RWPE2 (cell line): ENCODE measurements at regions not wholly inside any gene's neighbourhood (a gene's known extent, or its start where the extent isn't known, plus 50 kb on each side); places are given as distances from the start of the nearest gene placed in this dataset.
A peak's percentile ranks its signal among the peaks of the same experiment; 100 is the strongest.
"Not testable (repeated sequence)": the region's sequence is repeated elsewhere in the genome, so short reads cannot be mapped to it uniquely, and the experiment has no call there.

Source experiments
- ATAC-seq: fragments of 200-7000 bp; cut with Tn5 transposase; 3 replicates; pipeline ENCODE4 v1.9.1; 2021; ENCODE audit warnings: low read depth
- DNase-seq: peaks from one replicate; pipeline ENCODE4 v3.0.0-alpha.2; 2020; ENCODE audit warnings: low spot score
- H3K27ac ChIP-seq: fragments of 450-650 bp; 2 replicates; pipeline ENCODE4 v1.5.1; 2017; ENCODE audit warnings: mild to moderate bottlenecking; ENCODE audit not compliant: poor library complexity, severe bottlenecking
- H3K27me3 ChIP-seq: fragments of 250-450 bp; sonication (Bioruptor Pico); 2 replicates; pipeline ENCODE4 v1.5.1; 2021; ENCODE audit warnings: mild to moderate bottlenecking, moderate library complexity; ENCODE audit not compliant: insufficient read depth, poor library complexity, severe bottlenecking
- H3K36me3 ChIP-seq: fragments of 250-450 bp; sonication (Bioruptor Pico); 2 replicates; pipeline ENCODE4 v1.5.1; 2020; ENCODE audit warnings: low read depth, mild to moderate bottlenecking, moderate library complexity
- H3K4me1 ChIP-seq: fragments of 250-450 bp; sonication (Bioruptor Pico); 2 replicates; pipeline ENCODE4 v1.5.1; 2021; ENCODE audit warnings: mild to moderate bottlenecking, moderate library complexity; ENCODE audit not compliant: insufficient read depth, poor library complexity, severe bottlenecking
- H3K4me3 ChIP-seq: fragments of 250-450 bp; sonication (Bioruptor Pico); 2 replicates; pipeline ENCODE4 v1.5.1; 2021; ENCODE audit warnings: mild to moderate bottlenecking, moderate library complexity; ENCODE audit not compliant: severe bottlenecking
- H3K9me3 ChIP-seq: fragments of 250-450 bp; sonication (Bioruptor Pico); 2 replicates; pipeline ENCODE4 v1.5.1; 2021; ENCODE audit warnings: mild to moderate bottlenecking, moderate library complexity; ENCODE audit not compliant: severe bottlenecking
- CTCF ChIP-seq: fragments of 450-650 bp; IDR thresholded peaks from one replicate; pipeline ENCODE4 v1.5.1; 2017; ENCODE audit warnings: mild to moderate bottlenecking, moderate library complexity; ENCODE audit not compliant: poor library complexity, severe bottlenecking

GRCh38 chr10:60473557-60473956 is 83.9 kb upstream of the ANK3 start:
- ATAC-seq (peak; percentile 94), DNase-seq (no peak)
- no peak overlapping the region for H3K4me3 ChIP-seq
- H3K9me3 ChIP-seq: peaks cover 2% of the 10 kb centered on the region
- no peaks in the 10 kb centered on the region for H3K27me3 ChIP-seq
- H3K4me1 ChIP-seq: peaks cover 3% of the 10 kb centered on the region
- TF ChIP-seq CTCF: no peak
- H3K27ac ChIP-seq: no peak overlapping the region
- H3K36me3 ChIP-seq: no peaks in the 10 kb centered on the region

- ATAC-seq: no peak
- no peaks in the 10 kb centered on the region for H3K27me3 ChIP-seq
- H3K4me3 ChIP-seq: no peak overlapping the region
- no peak for TF ChIP-seq CTCF
- peaks cover 2% of the 10 kb centered on the region for H3K9me3 ChIP-seq
- no peak overlapping the region for H3K27ac ChIP-seq
- DNase-seq: no peak
- no peaks in the 10 kb centered on the region for H3K36me3 ChIP-seq
- H3K4me1 ChIP-seq: peaks cover 28% of the 10 kb centered on the region
Observed at GRCh38 chr10:60470091-60470490, 80.4 kb upstream of the ANK3 start.

GRCh38 chr10:60469147-60469546 is 79.5 kb upstream of the ANK3 start:
- not testable (repeated sequence) for H3K36me3 ChIP-seq, H3K27me3 ChIP-seq, H3K27ac ChIP-seq, ATAC-seq, DNase-seq, H3K4me3 ChIP-seq, H3K9me3 ChIP-seq
- peaks cover 28% of the 10 kb centered on the region for H3K4me1 ChIP-seq

- Histone ChIP-seq H3K27ac (peak overlapping the region; percentile 74), H3K4me3 (no peak overlapping the region), H3K4me1 (peaks cover 25% of the 10 kb centered on the region)
Observed at GRCh38 chr10:60467202-60467546, 77.5 kb upstream of the ANK3 start.

GRCh38 chr10:60466267-60467201 is 76.9 kb upstream of the ANK3 start:
- peak; percentile 82 for ATAC-seq
- Histone ChIP-seq H3K27me3 (no peaks in the 10 kb centered on the region), H3K27ac (peak overlapping the region; percentile 74), H3K36me3 (no peaks in the 10 kb centered on the region), H3K9me3 (peaks cover 2% of the 10 kb centered on the region), H3K4me3 (no peak overlapping the region), H3K4me1 (peaks cover 25% of the 10 kb centered on the region)
- DNase-seq: no peak
- TF ChIP-seq CTCF: no peak

More at GRCh38 chr10:60467202-60467546, 77.5 kb upstream of the ANK3 start:
- ATAC-seq (peak; percentile 53), DNase-seq (no peak)
- no peaks in the 10 kb centered on the region for H3K36me3 ChIP-seq
- peaks cover 2% of the 10 kb centered on the region for H3K9me3 ChIP-seq
- H3K27me3 ChIP-seq: no peaks in the 10 kb centered on the region
- TF ChIP-seq CTCF: no peak
